Adrenal gland (tissue), 9 donors: ENCODE measurements at regions not wholly inside any gene's neighbourhood (a gene's known extent, or its start where the extent isn't known, plus 50 kb on each side); places are given as distances from the start of the nearest gene placed in this dataset.

ENCODE experiments used
- DNase-seq, 7 donors: peaks; one replicate each; pipeline ENCODE4 v3.0.0-alpha.2; 2019 to 2020
- H3K27ac ChIP-seq, 5 donors: fragments of 200-600 bp; sonication (generic) in 4 of 5; 1 replicate in 3 of 5; 2 replicates in 2 of 5; pipeline versions ENCODE4 v1.5.1 to v1.8.0; 2016 to 2020; ENCODE audit warnings: mild to moderate bottlenecking in 1 of 5
- H3K27me3 ChIP-seq: fragments of 200-600 bp; 2 replicates; pipeline ENCODE4 v1.8.0; 2021
- H3K36me3 ChIP-seq, 2 donors: fragments of 200-600 bp; replicated peaks in 1 of 2; 1 replicate in 1 of 2; 2 replicates in 1 of 2; pipeline versions ENCODE4 v1.5.1 to v1.8.0; 2018 to 2022
- H3K4me1 ChIP-seq, 2 donors: fragments of 200-600 bp; replicated peaks in 1 of 2; 1 replicate in 1 of 2; 2 replicates in 1 of 2; pipeline versions ENCODE4 v1.5.1 to v1.8.0; 2018 to 2021
- H3K4me3 ChIP-seq, 4 donors: fragments of 200-600 bp; sonication (generic) in 3 of 4; one replicate each; pipeline ENCODE4 v1.5.1; 2016 to 2018
- H3K9me3 ChIP-seq, 3 donors: fragments of 200-600 bp; sonication (generic) in 1 of 3; replicated peaks in 1 of 3; 1 replicate in 2 of 3; 2 replicates in 1 of 3; pipeline versions ENCODE4 v1.5.1 to v1.8.0; 2016 to 2021
- CTCF ChIP-seq, 6 experiments: fragments of 450-650 bp in 4 of 6; fragments of 200-600 bp in 2 of 6; sonication (generic) in 1 of 6; IDR thresholded peaks; 1 replicate in 5 of 6; 2 replicates in 1 of 6; pipeline versions ENCODE4 v1.5.1 to v1.8.0; 2016 to 2021; ENCODE audit warnings: antibody characterized with exemption in 6 of 6, mild to moderate bottlenecking in 2 of 6, moderate library complexity in 1 of 6
- POLR2A ChIP-seq, 2 donors: fragments of 450-650 bp; IDR thresholded peaks; one replicate each; pipeline ENCODE4 v1.6.1; 2017; ENCODE audit warnings: antibody characterized with exemption in 2 of 2, mild to moderate bottlenecking in 2 of 2, moderate library complexity in 1 of 2
- WGBS, 4 donors: extraction: QIAGEN DNeasy Blood & Tissue Kit in 2 of 4; methylation state at CpG; one replicate each; pipeline versions ENCODE4 v1.1.5 to v1.1.7; 2013 to 2017; 5-methylcytosine and 5-hydroxymethylcytosine counted together
- intact Hi-C, 2 donors: fragments of 100-400 bp; cut with DNase I; formaldehyde crosslinking; loops; one replicate each; pipeline versions ENCODE4 v1.14.1 to v1.15.0; 2022 to 2023
- donor health status: healthy with polysubstance abuse.
- donor health status: Bipolar disorder and iron deficiency.
- donor health status: DM: yes; HTN: yes; CAD: no.
- donor health status: DM: no; HTN: no; CAD: no.
- donor health status: DM: no; HTN: no; CAD: no.

- Histone ChIP-seq H3K9me3 (no peaks in the 10 kb centered on the region), H3K4me3 (no peak overlapping the region), H3K27me3 (no peaks in the 10 kb centered on the region), H3K27ac (no peak overlapping the region), H3K36me3 (no peaks in the 10 kb centered on the region), H3K4me1 (no peaks in the 10 kb centered on the region)
- TF ChIP-seq POLR2A (IDR thresholded peaks at IDR 0.05) (no peak), CTCF (IDR thresholded peaks at IDR 0.05) (no peak)
- DNase-seq: no peak
- intact Hi-C loops: no loop called here
- WGBS, 4 donors: 26 to 37% (median 28%) methylated on average over 1 of the region's 1 CpG
These were observed 184.7 kb downstream of the PLPP4 start for GRCh38 chr10:120641695-120642094.

GRCh38 chr10:120643351-120643750 is 186.3 kb downstream of the PLPP4 start:
- H3K9me3 ChIP-seq: no peaks in the 10 kb centered on the region
- no peaks in the 10 kb centered on the region for H3K27me3 ChIP-seq
- H3K27ac ChIP-seq: no peak overlapping the region
- DNase-seq: no peak
- H3K4me3 ChIP-seq: no peak overlapping the region
- no peaks in the 10 kb centered on the region for H3K36me3 ChIP-seq
- WGBS, 4 donors: 47 to 75% (median 56%) methylated on average over 2 of the region's 2 CpGs
- TF ChIP-seq CTCF (IDR thresholded peaks at IDR 0.05) (no peak), POLR2A (IDR thresholded peaks at IDR 0.05) (no peak)
- H3K4me1 ChIP-seq: no peaks in the 10 kb centered on the region
- intact Hi-C loops: no loop called here

- 33 to 52% (median 45%) methylated on average over 1 of the region's 1 CpG for WGBS, 4 donors
- TF ChIP-seq POLR2A (IDR thresholded peaks at IDR 0.05) (no peak), CTCF (IDR thresholded peaks at IDR 0.05) (no peak)
- Histone ChIP-seq H3K36me3 (no peaks in the 10 kb centered on the region), H3K4me1 (no peaks in the 10 kb centered on the region), H3K9me3 (no peaks in the 10 kb centered on the region), H3K27ac (no peak overlapping the region), H3K27me3 (no peaks in the 10 kb centered on the region), H3K4me3 (no peak overlapping the region)
- intact Hi-C loops: no loop called here
- DNase-seq: no peak
These were observed 187.8 kb downstream of the PLPP4 start for GRCh38 chr10:120644556-120645410.

GRCh38 chr10:120646159-120646732 is 189.2 kb downstream of the PLPP4 start:
- no peaks in the 10 kb centered on the region for H3K4me1 ChIP-seq
- no peaks in the 10 kb centered on the region for H3K9me3 ChIP-seq
- no peaks in the 10 kb centered on the region for H3K27me3 ChIP-seq
- TF ChIP-seq POLR2A (IDR thresholded peaks at IDR 0.05): no peak
- TF ChIP-seq CTCF (IDR thresholded peaks at IDR 0.05): no peak
- no peak for DNase-seq
- 73 to 85% (median 80%) methylated on average over 6 of the region's 6 CpGs for WGBS, 4 donors
- intact Hi-C loops: no loop called here
- no peak overlapping the region for H3K4me3 ChIP-seq
- H3K27ac ChIP-seq: no peak overlapping the region
- no peaks in the 10 kb centered on the region for H3K36me3 ChIP-seq
